Stimulated activated CD4-positive, alpha-beta T cell treated with anti-CD3 and anti-CD28 coated beads, Interleukin-1b, Interleukin-23, amount 100 ng/mL, for 24 hours (primary cell): ENCODE measurements at regions not wholly inside any gene's neighbourhood (a gene's known extent, or its start where the extent isn't known, plus 50 kb on each side); places are given as distances from the start of the nearest gene placed in this dataset.

ENCODE experiments used
- DNase-seq, 4 experiments: peaks; one replicate each; pipeline ENCODE4 v3.0.0-alpha.2; 2020; ENCODE audit warnings: low read depth in 4 of 4, low spot score in 1 of 4

- no peak for DNase-seq
These were observed 109.9 kb upstream of the TIAM2 start for GRCh38 chr6:154885214-154885613.

GRCh38 chr6:154886016-154886415 lies 109.1 kb upstream of the TIAM2 start:
- DNase-seq, result no peak

GRCh38 chr6:154886471-154886870 lies 108.6 kb upstream of the TIAM2 start:
- no peak for DNase-seq

- no peak for DNase-seq
These were observed 108.1 kb upstream of the TIAM2 start for GRCh38 chr6:154887051-154887450.

- no peak for DNase-seq
These were observed 106.5 kb upstream of the TIAM2 start for GRCh38 chr6:154888421-154889295.

- DNase-seq, result no peak
These were observed 104.2 kb upstream of the TIAM2 start for GRCh38 chr6:154890874-154891273.

- no peak for DNase-seq
These were observed 103.2 kb upstream of the TIAM2 start for GRCh38 chr6:154891901-154892300.

GRCh38 chr6:154893917-154894316 lies 101.2 kb upstream of the TIAM2 start:
- no peak for DNase-seq

- no peak for DNase-seq
These were observed 100.2 kb upstream of the TIAM2 start for GRCh38 chr6:154894902-154895301.

- no peak for DNase-seq
These were observed 99.3 kb upstream of the TIAM2 start for GRCh38 chr6:154895841-154896240.

- DNase-seq, result no peak
These were observed 96.3 kb upstream of the TIAM2 start for GRCh38 chr6:154898821-154899220.

- no peak for DNase-seq
These were observed 95.2 kb upstream of the TIAM2 start for GRCh38 chr6:154899824-154900463.

GRCh38 chr6:154901876-154902552 lies 93.1 kb upstream of the TIAM2 start:
- DNase-seq, result no peak

GRCh38 chr6:154907291-154907690 lies 87.8 kb upstream of the TIAM2 start:
- DNase-seq, result no peak

- DNase-seq, result no peak
These were observed 86.4 kb upstream of the TIAM2 start for GRCh38 chr6:154908723-154909122.

- DNase-seq, result no peak
These were observed 85.8 kb upstream of the TIAM2 start for GRCh38 chr6:154909311-154909710.

GRCh38 chr6:154909821-154910220 lies 85.3 kb upstream of the TIAM2 start:
- DNase-seq, result no peak

GRCh38 chr6:154914288-154914687 lies 80.8 kb upstream of the TIAM2 start:
- no peak for DNase-seq

GRCh38 chr6:154916857-154917256 lies 78.3 kb upstream of the TIAM2 start:
- no peak for DNase-seq

GRCh38 chr6:154917941-154918340 lies 77.2 kb upstream of the TIAM2 start:
- DNase-seq, result no peak

- no peak for DNase-seq
These were observed 75.3 kb upstream of the TIAM2 start for GRCh38 chr6:154919806-154920205.
